ENCODE measurements at regions not wholly inside any gene's neighbourhood (a gene's known extent, or its start where the extent isn't known, plus 50 kb on each side); places are given as distances from the start of the nearest gene placed in this dataset.
"Not testable (repeated sequence)": the region's sequence is repeated elsewhere in the genome, so short reads cannot be mapped to it uniquely, and the experiment has no call there.

DNA sequence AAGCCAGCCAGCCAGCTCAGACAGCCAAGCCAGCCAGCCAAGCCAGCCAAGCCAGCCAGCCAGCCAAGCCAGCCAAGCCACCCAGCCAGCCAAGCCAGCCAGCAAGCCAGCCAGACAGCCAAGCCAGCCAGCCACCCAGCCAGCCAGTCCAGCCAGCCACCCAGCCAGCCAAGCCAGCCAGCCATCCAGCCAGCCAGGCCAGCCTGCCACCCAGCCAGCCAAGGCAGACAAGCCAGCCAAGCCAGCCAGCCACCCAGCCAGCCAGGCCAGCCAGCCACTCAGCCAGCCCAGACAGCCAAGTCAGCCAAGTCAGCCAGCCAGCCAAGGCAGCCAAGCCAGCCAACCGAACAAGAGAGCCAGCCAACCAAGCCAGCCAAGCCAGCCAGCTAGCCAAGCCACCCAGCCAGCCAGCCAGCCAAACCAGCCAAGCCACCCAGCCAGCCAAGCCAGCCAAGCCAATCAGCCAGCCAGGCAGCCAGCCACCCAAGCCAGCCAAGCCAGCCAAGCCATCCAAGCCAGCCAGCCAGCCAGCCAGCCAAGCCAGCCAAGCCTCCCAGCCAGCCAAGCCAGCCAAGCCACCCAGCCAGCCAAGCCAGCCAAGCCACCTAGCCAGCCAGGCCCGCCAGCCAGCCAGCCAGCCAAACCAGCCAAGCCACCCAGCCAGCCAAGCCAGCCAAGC lies 319.3 kb upstream of the PLGLB2 start:
- H3K9ac ChIP-seq (ENCODE audit: low read length); H3K27ac Mint-ChIP-seq: not testable (repeated sequence)

DNA sequence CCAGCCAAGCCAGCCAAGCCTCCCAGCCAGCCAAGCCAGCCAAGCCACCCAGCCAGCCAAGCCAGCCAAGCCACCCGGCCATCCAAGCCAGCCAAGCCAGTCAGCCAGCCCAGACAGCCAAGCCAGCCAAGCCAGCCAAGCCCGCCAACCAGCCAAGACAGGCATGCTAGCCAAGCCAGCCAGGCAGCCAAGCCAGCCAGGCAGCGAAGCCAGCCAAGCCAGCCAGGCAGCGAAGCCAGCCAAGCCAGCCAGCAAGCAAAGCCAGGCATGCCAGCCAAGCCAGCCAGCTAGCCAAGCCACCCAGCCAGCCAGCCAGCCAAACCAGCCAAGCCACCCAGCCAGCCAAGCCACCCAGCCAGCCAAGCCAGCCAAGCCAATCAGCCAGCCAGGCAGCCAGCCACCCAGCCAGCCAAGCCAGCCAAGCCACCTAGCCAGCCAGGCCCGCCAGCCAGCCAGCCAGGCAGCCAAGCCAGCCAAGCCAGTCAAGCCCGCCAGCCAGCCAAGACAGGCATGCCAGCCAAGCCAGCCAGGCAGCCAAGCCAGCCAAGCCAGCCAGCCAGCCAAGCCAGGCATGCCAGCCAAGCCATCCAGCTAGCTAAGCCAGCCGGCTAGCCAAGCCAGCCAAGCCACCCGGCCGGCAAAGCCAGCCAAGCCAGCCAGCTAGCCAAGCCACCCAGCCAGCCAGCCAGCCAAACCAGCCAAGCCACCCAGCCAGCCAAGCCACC lies 318.5 kb upstream of the PLGLB2 start:
- intact Hi-C loops (cut with micrococcal nuclease); CTCF ChIA-PET; H3K27ac ChIP-seq (ENCODE audit: low read length in 2 of 2); H3K4me3 Mint-ChIP-seq; H3K4me1 ChIP-seq (ENCODE audit: control insufficient read depth in 2 of 2, insufficient read depth in 2 of 2, low read length in 2 of 2); H3K27me3 ChIP-seq (replicated peaks in 1 of 4; ENCODE audit: control extremely low read depth in 1 of 4, control insufficient read depth in 3 of 4, insufficient read depth in 4 of 4, low read length in 3 of 4); H3K9ac ChIP-seq (ENCODE audit: low read length); H3K9me3 Mint-ChIP-seq (ENCODE audit: insufficient read depth); H3K79me2 ChIP-seq (ENCODE audit: control insufficient read depth, insufficient read depth, low read length); ATAC-seq (ENCODE audit: low read depth); H3K4me3 ChIP-seq (ENCODE audit: control extremely low read depth in 1 of 5, extremely low read depth in 1 of 5, insufficient read depth in 1 of 5, low read depth in 2 of 5, low read length in 4 of 5); POLR2A ChIA-PET; H4K20me1 ChIP-seq (ENCODE audit: control insufficient read depth, insufficient read depth, low read length, poor library complexity, severe bottlenecking); H3K4me1 Mint-ChIP-seq; H2AFZ ChIP-seq (ENCODE audit: insufficient read depth, low read depth, low read length, poor library complexity, severe bottlenecking); H3K36me3 ChIP-seq (replicated peaks in 1 of 2; ENCODE audit: control extremely low read depth in 1 of 2, control insufficient read depth in 1 of 2, extremely low read depth in 1 of 2, insufficient read depth in 2 of 2, low read length in 1 of 2); H3K27ac Mint-ChIP-seq; H3K4me2 ChIP-seq (replicated peaks; ENCODE audit: low read depth, low read length, poor library complexity, severe bottlenecking); DNase-seq; H3K27me3 Mint-ChIP-seq: not testable (repeated sequence)
- peaks cover 0 to 12% (median 0%) of the 10 kb centered on the region in 3 donors for H3K9me3 ChIP-seq (ENCODE audit: control extremely low read depth in 1 of 3, control insufficient read depth in 2 of 3, insufficient read depth in 1 of 3, low read length in 2 of 3)
- 92% methylated on average over 4 of the region's 9 CpGs for WGBS (ENCODE audit: insufficient coverage)

More for the DNA sequence above, 319.3 kb upstream of the PLGLB2 start:
- H3K4me3 Mint-ChIP-seq; H3K79me2 ChIP-seq (ENCODE audit: control insufficient read depth, insufficient read depth, low read length); DNase-seq; H3K4me1 ChIP-seq (ENCODE audit: control insufficient read depth in 2 of 2, insufficient read depth in 2 of 2, low read length in 2 of 2); CTCF ChIA-PET; H3K27ac ChIP-seq (ENCODE audit: low read length in 2 of 2); intact Hi-C loops (cut with micrococcal nuclease); H3K4me2 ChIP-seq (replicated peaks; ENCODE audit: low read depth, low read length, poor library complexity, severe bottlenecking); H3K27me3 Mint-ChIP-seq; H4K20me1 ChIP-seq (ENCODE audit: control insufficient read depth, insufficient read depth, low read length, poor library complexity, severe bottlenecking); H3K36me3 ChIP-seq (replicated peaks in 1 of 2; ENCODE audit: control extremely low read depth in 1 of 2, control insufficient read depth in 1 of 2, extremely low read depth in 1 of 2, insufficient read depth in 2 of 2, low read length in 1 of 2); POLR2A ChIA-PET; ATAC-seq (ENCODE audit: low read depth); H3K4me3 ChIP-seq (ENCODE audit: control extremely low read depth in 1 of 5, extremely low read depth in 1 of 5, insufficient read depth in 1 of 5, low read depth in 2 of 5, low read length in 4 of 5); H3K27me3 ChIP-seq (replicated peaks in 1 of 4; ENCODE audit: control extremely low read depth in 1 of 4, control insufficient read depth in 3 of 4, insufficient read depth in 4 of 4, low read length in 3 of 4); H3K9me3 Mint-ChIP-seq (ENCODE audit: insufficient read depth); H3K4me1 Mint-ChIP-seq; H2AFZ ChIP-seq (ENCODE audit: insufficient read depth, low read depth, low read length, poor library complexity, severe bottlenecking): not testable (repeated sequence)
- H3K9me3 ChIP-seq (ENCODE audit: control extremely low read depth in 1 of 3, control insufficient read depth in 2 of 3, insufficient read depth in 1 of 3, low read length in 2 of 3) = peaks cover 0 to 17% (median 0%) of the 10 kb centered on the region in 3 donors
- no CpG with 5 or more reads among the region's 2 CpGs for WGBS (ENCODE audit: insufficient coverage)

DNA sequence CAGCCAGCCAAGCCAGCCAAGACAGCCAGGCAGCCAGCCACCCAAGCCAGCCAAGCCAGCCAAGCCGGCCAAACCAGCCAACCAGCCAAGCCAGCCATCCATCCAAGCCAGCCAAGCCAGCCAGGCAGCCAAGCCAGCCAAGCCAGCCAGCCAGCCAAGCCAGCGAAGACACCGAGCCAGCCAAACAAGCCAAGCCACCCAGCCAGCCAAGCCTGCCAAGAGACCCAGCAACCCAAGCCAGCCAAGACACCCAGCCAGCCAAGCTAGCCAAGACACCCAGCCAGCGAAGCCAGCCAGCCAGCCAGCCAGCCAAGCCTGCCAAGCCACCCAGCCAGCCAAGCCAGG lies 318.0 kb upstream of the PLGLB2 start:
- H3K9ac ChIP-seq (ENCODE audit: low read length); H3K4me1 ChIP-seq (ENCODE audit: control insufficient read depth in 2 of 2, insufficient read depth in 2 of 2, low read length in 2 of 2); H3K27ac Mint-ChIP-seq; POLR2A ChIA-PET; H3K27me3 ChIP-seq (replicated peaks in 1 of 4; ENCODE audit: control extremely low read depth in 1 of 4, control insufficient read depth in 3 of 4, insufficient read depth in 4 of 4, low read length in 3 of 4); ATAC-seq (ENCODE audit: low read depth); H3K9me3 Mint-ChIP-seq (ENCODE audit: insufficient read depth); CTCF ChIA-PET; H2AFZ ChIP-seq (ENCODE audit: insufficient read depth, low read depth, low read length, poor library complexity, severe bottlenecking); H3K4me3 ChIP-seq (ENCODE audit: control extremely low read depth in 1 of 5, extremely low read depth in 1 of 5, insufficient read depth in 1 of 5, low read depth in 2 of 5, low read length in 4 of 5); H4K20me1 ChIP-seq (ENCODE audit: control insufficient read depth, insufficient read depth, low read length, poor library complexity, severe bottlenecking); H3K4me3 Mint-ChIP-seq; H3K4me1 Mint-ChIP-seq; intact Hi-C loops (cut with micrococcal nuclease); DNase-seq; H3K36me3 ChIP-seq (replicated peaks in 1 of 2; ENCODE audit: control extremely low read depth in 1 of 2, control insufficient read depth in 1 of 2, extremely low read depth in 1 of 2, insufficient read depth in 2 of 2, low read length in 1 of 2); H3K79me2 ChIP-seq (ENCODE audit: control insufficient read depth, insufficient read depth, low read length); H3K27me3 Mint-ChIP-seq; H3K27ac ChIP-seq (ENCODE audit: low read length in 2 of 2); H3K4me2 ChIP-seq (replicated peaks; ENCODE audit: low read depth, low read length, poor library complexity, severe bottlenecking): not testable (repeated sequence)
- peaks cover 0 to 12% (median 0%) of the 10 kb centered on the region in 3 donors for H3K9me3 ChIP-seq (ENCODE audit: control extremely low read depth in 1 of 3, control insufficient read depth in 2 of 3, insufficient read depth in 1 of 3, low read length in 2 of 3)
- 100% methylated on average over 1 of the region's 4 CpGs for WGBS (ENCODE audit: insufficient coverage)

DNA sequence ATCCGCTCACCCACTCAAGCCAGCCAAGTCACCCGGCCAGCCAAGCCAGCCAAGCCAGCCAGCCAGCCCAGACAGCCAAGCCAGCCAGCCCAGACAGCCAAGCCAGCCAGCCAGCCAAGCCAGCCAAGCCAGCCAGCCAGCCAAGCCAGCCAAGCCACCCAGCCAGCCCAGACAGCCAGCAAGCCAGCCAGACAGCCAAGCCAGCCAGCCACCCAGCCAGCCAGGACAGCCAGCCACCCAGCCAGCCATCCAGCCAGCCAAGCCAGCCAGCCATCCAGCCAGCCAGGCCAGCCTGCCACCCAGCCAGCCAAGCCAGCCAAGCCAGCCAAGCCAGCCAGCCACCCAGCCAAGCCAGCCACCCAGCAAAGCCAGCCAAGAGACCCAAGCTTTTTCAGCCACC lies 316.8 kb upstream of the PLGLB2 start:
- H4K20me1 ChIP-seq (ENCODE audit: control insufficient read depth, insufficient read depth, low read length, poor library complexity, severe bottlenecking); H3K4me1 Mint-ChIP-seq; H3K4me2 ChIP-seq (replicated peaks; ENCODE audit: low read depth, low read length, poor library complexity, severe bottlenecking); H3K79me2 ChIP-seq (ENCODE audit: control insufficient read depth, insufficient read depth, low read length); H3K4me3 Mint-ChIP-seq; POLR2A ChIA-PET; H3K9ac ChIP-seq (ENCODE audit: low read length); H3K4me3 ChIP-seq (ENCODE audit: control extremely low read depth in 1 of 5, extremely low read depth in 1 of 5, insufficient read depth in 1 of 5, low read depth in 2 of 5, low read length in 4 of 5); DNase-seq; H3K27me3 Mint-ChIP-seq; H3K9me3 ChIP-seq (ENCODE audit: control extremely low read depth in 1 of 3, control insufficient read depth in 2 of 3, insufficient read depth in 1 of 3, low read length in 2 of 3); H3K9me3 Mint-ChIP-seq (ENCODE audit: insufficient read depth); H3K36me3 ChIP-seq (replicated peaks in 1 of 2; ENCODE audit: control extremely low read depth in 1 of 2, control insufficient read depth in 1 of 2, extremely low read depth in 1 of 2, insufficient read depth in 2 of 2, low read length in 1 of 2); intact Hi-C loops (cut with micrococcal nuclease); CTCF ChIA-PET; H3K27ac ChIP-seq (ENCODE audit: low read length in 2 of 2); H3K27ac Mint-ChIP-seq; H3K4me1 ChIP-seq (ENCODE audit: control insufficient read depth in 2 of 2, insufficient read depth in 2 of 2, low read length in 2 of 2); ATAC-seq (ENCODE audit: low read depth); H3K27me3 ChIP-seq (replicated peaks in 1 of 4; ENCODE audit: control extremely low read depth in 1 of 4, control insufficient read depth in 3 of 4, insufficient read depth in 4 of 4, low read length in 3 of 4); H2AFZ ChIP-seq (ENCODE audit: insufficient read depth, low read depth, low read length, poor library complexity, severe bottlenecking): not testable (repeated sequence)
- WGBS (ENCODE audit: insufficient coverage) = no CpG with 5 or more reads among the region's 2 CpGs
